OCI-LY7 (cell line): ENCODE measurements at regions not wholly inside any gene's neighbourhood (a gene's known extent, or its start where the extent isn't known, plus 50 kb on each side); places are given as distances from the start of the nearest gene placed in this dataset.
"Not testable (repeated sequence)": the region's sequence is repeated elsewhere in the genome, so short reads cannot be mapped to it uniquely, and the experiment has no call there.

Source experiments
- EZH2phosphoT487 ChIP-seq: fragments of 200-600 bp; sonication (generic); IDR thresholded peaks from 2 replicates; pipeline ENCODE4 v1.6.1; 2018; ENCODE audit warnings: low read depth, borderline replicate concordance, mild to moderate bottlenecking, mixed run types, antibody characterized with exemption, low read length, moderate library complexity, mixed read lengths
- TF ChIP-seq, protein P1 (sequence below): fragments of 200-600 bp; sonication (generic); conservative IDR thresholded peaks from 2 replicates; pipeline ENCODE4 v1.5.1; 2014; ENCODE audit warnings: mild to moderate bottlenecking, antibody characterized with exemption, low read length, moderate library complexity, mixed read lengths

GRCh38 chr18:70525322-70525721, 236.5 kb downstream of the SOCS6 start:
- TF ChIP-seq, protein P1, sequence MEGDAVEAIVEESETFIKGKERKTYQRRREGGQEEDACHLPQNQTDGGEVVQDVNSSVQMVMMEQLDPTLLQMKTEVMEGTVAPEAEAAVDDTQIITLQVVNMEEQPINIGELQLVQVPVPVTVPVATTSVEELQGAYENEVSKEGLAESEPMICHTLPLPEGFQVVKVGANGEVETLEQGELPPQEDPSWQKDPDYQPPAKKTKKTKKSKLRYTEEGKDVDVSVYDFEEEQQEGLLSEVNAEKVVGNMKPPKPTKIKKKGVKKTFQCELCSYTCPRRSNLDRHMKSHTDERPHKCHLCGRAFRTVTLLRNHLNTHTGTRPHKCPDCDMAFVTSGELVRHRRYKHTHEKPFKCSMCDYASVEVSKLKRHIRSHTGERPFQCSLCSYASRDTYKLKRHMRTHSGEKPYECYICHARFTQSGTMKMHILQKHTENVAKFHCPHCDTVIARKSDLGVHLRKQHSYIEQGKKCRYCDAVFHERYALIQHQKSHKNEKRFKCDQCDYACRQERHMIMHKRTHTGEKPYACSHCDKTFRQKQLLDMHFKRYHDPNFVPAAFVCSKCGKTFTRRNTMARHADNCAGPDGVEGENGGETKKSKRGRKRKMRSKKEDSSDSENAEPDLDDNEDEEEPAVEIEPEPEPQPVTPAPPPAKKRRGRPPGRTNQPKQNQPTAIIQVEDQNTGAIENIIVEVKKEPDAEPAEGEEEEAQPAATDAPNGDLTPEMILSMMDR: not testable (repeated sequence)
- TF ChIP-seq EZH2phosphoT487: not testable (repeated sequence)
